ENCODE measurements at regions not wholly inside any gene's neighbourhood (a gene's known extent, or its start where the extent isn't known, plus 50 kb on each side); places are given as distances from the start of the nearest gene placed in this dataset.

DNA sequence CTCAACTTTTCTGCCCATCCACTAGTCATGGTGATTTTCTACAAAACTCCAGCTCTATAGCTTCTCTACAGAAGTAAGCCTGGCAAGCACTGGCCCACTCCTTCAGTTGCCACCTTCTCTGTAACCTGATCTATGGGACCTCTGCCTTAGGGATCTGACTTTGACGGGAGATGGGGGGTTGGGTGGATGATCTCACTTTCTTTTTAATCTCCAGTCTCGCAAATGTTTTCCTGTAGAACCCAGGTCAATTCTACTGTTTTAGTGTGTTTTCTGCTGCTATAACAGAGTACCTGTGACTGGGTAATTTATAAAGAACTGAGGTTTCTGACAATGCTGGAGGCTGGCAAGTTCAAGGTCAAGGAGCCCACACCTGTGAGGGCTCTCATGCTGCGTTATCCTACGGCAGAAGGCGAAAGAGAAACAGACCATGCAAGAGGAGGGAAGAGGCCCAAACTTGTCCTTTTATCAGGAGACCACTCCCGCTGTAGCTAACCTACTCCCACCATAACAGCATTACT lies 189.9 kb upstream of the THRB start:
- TF ChIP-seq GATA3 (IDR thresholded peaks at IDR 0.05; ENCODE audit: low read depth, low read length) (no peak), GATA2 (IDR thresholded peaks at IDR 0.05; ENCODE audit: low read depth, low read length) (no peak)
